HG03442 (cell line): ENCODE measurements at regions not wholly inside any gene's neighbourhood (a gene's known extent, or its start where the extent isn't known, plus 50 kb on each side); places are given as distances from the start of the nearest gene placed in this dataset.
"Not testable (repeated sequence)": the region's sequence is repeated elsewhere in the genome, so short reads cannot be mapped to it uniquely, and the experiment has no call there.

Experiments
- ATAC-seq: cut with Tn5 transposase; IDR thresholded peaks from one replicate; pipeline ENCODE4 v1.9.1; 2021; ENCODE audit warnings: mild to moderate bottlenecking, moderate library complexity; ENCODE audit not compliant: unreplicated experiment

DNA sequence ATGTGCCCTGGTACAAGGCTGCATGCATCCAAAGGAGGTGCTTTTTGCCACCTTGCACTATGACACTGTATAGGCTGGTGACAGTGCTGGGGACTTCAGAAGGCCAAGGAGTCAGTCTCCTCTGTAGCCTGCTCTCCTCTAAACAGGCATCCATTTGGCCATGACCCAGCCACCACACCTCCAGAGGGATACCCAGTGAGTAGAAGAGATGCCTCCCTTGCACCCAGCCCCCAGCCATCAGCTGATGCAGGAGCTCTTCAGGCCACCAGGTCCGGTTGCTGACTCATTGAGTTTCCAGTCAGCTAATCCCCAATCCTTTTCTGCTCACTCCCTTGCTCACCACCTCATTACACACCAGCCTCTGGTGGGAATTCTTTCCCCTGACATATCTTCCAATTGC is 99.8 kb downstream of the PJA1 start:
- ATAC-seq, result no peak

- ATAC-seq, result no peak
Observed at GRCh38 chrX:69063486-69063885, 101.8 kb downstream of the PJA1 start.

DNA sequence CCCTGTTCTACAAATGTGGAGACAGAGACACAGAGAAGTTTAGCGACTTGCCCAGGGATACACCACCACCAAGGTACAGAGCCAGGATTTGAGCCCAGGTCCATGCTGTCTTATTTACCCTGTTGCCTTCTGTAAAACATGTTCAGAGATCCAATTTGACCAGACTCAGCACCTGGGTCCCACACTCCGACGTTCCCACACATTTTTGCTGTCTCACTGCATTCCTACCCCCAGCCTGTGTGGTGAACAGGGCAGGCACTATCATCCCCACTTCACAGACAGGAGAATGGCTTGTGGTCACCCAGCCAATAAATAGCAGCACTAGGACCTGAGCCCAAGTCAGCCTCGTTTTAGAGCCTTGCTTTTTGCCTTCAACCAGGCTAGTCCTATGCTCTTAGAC is 102.8 kb downstream of the PJA1 start:
- ATAC-seq, result no peak

GRCh38 chrX:69060631-69061408 is 104.4 kb downstream of the PJA1 start:
- ATAC-seq, result no peak

GRCh38 chrX:69055193-69055592 is 110.1 kb downstream of the PJA1 start:
- ATAC-seq, result no peak

- ATAC-seq, result not testable (repeated sequence)
Observed at GRCh38 chrX:69054497-69054896, 110.8 kb downstream of the PJA1 start.

- ATAC-seq, result peak; percentile 59
Observed at GRCh38 chrX:69051901-69052300, 113.4 kb downstream of the PJA1 start.

DNA sequence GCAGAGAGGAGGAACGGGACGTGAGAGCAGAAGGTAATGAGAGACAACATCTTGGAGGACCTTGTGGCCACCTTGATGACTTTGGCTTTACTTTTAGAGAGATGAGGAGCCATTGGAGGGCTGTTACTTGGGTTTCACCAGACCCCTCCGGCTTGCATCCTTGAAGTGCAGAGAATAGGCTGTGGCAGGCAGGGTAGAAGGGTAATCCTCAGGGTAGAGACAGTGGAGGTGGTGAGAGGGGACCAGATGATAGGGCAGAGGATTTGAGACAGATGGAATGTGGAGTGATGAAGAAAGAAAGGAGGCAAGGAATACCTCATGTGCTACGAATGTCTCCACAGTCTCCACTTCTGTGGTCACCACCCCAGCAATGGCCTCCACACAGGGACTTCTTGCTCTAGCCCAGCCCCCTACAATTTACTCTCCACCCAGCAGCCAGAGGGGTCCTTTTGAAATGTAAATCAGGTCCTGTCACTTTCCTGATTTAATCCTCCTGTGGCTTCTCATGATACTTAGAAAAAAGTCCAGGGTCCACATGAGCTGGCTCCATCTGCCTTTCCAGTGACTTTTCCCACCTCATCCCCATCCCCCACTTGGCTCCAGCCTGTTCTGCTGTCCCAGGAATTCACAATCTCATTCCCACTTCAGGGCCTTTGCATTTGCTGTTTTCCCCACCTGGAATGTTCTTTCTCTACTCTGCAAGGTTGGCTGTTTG is 115.0 kb downstream of the PJA1 start:
- ATAC-seq, result no peak

DNA sequence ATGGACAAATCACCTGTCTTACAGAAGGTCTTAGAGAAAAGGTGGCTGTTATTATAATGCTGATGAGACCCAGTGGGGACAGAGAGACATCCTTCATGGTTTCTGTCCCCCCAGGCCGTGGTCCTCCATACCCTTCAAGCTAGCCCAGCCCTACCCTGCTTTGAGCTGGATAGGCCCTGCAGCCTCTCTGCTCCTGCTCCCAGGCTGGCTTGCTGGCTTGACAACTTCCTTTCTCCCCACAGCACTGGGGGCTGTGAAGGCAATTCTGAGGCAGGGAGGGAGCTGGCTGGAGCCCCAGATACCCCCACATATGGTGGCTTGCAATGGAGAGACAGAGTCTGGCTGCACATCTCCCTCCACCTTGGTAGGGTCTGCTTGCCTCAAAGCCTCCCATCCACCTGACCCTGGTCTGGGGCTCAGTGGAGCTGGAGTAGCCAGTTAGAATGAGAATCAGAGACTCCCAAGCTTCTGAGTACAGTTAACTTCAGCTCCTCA is 118.2 kb downstream of the PJA1 start:
- no peak for ATAC-seq

DNA sequence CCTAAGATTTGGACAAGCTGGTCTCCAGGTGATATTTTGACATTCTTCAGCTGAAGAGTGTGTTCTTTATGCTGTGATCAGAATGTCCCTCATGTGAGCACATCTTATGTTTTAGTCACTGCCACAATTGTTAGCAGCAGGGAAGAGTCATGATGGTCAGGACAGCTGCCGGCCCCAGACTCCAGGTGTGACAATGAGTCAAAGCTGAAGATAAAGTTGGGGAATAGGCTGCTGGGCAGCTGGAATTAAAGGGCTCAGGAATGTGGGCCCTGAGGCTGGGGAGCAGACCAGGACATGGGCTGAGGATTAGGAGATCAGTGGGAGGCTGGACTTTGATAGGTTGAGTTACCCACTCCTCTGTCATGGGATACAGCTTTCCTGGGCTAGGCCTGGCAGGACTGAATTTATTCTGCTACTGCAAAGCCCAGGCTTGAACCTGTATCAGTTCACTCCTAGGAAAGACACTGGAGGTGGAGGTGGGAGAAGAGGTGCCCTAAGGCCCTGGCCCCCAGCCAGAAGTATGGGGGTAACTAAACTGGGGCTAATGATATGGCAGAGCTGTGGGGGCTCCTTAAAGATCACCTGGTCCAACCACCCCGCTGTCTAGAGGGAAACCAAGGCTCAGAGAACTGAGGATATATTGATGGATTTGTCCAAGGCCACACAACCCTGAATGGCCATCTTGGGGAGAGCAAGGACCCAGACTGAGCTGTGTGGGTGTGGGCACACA is 119.5 kb downstream of the PJA1 start:
- ATAC-seq, result no peak

GRCh38 chrX:69038816-69039215 is 126.4 kb downstream of the PJA1 start:
- no peak for ATAC-seq

GRCh38 chrX:69038188-69038587 is 127.1 kb downstream of the PJA1 start:
- ATAC-seq, result no peak

GRCh38 chrX:69037786-69038185 is 127.5 kb downstream of the PJA1 start:
- ATAC-seq, result no peak

DNA sequence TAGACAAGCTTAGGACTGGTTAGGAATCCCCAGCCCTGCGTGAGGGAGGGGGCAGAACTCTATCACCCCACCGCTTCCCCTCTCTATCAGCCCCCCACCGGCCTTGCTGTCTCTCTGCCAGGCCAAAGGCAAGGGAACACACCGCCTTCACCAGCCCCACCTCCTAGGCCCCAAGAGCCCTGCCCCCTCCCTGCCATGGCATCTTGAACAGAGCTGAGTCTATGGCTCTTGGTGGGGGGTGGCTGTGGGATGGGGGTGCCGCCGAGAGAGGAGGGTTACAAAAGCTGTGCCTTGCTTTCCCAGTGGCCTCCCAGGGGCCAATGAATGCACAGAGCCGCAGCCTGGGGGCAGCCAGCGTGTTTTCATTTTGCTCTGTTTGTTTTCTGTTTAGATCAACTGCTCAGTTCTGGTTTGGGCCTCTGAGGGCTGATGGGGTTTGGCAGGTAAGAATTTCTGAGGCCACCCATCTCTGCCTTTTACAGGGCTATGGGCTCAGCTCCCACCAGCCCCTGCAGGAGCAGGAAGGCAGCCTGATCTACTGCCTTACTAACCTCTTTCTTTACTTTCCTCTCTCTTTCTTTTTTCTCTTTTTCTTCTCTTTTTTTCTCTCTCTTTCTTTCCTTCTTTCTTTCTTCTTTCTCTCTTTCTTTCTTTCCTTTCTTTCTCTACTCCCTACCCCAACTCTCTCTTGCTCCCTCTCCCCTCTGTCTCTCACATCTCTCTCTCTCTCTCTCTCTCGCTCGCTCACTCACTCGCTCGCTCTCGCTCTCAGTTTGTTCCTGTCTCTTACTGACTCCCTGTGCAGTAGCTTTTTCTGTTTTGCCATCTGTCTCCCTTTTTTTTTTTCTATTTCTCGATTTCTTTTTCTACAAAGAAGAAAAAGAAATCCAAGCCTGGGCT is 128.3 kb downstream of the PJA1 start:
- no peak for ATAC-seq

DNA sequence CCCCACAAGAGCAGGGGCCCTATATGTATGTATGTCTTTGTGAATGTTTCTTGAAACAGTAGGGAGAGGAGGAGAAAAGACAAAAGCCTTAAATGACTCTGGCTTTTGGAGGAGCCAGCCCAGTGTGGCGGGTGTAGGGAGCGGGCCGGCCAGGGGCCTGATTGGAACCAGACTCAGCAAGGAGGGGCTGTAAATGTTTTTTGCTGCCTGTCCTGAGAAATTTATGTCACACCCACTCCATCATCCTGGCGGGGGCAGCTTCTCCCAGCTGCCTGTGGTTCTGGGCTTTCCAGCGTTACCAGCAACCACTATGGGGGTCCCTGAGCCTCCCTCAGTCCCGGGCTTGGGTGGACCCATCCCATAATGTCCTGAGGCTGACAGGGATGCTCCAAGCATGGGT is 130.8 kb downstream of the PJA1 start:
- no peak for ATAC-seq

DNA sequence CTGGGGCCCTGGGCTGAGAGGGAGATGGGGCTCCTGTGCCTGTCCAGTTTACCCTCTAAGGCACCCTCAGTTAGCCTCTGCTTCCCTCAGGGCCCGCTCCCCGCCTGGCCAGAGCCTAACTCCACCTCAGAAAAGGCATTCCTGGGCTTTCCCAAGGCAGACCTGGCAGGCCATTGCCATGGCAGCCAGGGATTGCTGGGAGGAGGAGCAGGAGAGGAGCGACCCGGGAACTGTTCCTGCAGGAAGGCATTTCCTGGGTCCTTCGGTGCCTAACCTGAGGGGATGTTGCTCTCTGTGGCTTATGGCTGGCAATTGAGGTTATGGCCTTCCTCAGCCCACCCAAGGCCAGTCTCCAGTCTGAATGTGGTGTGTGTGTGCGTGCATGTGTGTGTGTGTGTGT is 131.3 kb downstream of the PJA1 start:
- no peak for ATAC-seq

- ATAC-seq, result no peak
Observed at GRCh38 chrX:69032601-69033000, 132.7 kb downstream of the PJA1 start.

DNA sequence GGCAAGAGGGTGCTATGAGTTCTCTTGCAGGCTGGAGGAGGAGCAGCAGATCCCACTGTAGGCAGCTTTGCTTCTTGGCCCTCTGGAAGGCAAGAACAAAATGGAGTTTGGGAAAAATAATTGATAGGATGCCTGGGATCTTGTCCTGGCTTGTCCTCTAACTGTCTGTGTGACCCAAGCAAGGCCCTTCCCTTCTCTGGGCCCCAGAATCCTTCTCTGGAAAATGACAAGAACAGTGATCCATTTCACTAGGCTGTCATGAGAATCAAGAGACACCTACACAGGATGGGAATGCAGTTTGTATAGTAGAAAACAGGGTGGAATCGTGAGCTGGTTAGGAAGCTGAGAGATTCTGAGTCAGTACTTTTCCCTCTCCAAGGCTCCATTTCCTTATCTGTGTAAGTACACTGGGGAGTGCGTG is 133.3 kb downstream of the PJA1 start:
- ATAC-seq, result no peak

DNA sequence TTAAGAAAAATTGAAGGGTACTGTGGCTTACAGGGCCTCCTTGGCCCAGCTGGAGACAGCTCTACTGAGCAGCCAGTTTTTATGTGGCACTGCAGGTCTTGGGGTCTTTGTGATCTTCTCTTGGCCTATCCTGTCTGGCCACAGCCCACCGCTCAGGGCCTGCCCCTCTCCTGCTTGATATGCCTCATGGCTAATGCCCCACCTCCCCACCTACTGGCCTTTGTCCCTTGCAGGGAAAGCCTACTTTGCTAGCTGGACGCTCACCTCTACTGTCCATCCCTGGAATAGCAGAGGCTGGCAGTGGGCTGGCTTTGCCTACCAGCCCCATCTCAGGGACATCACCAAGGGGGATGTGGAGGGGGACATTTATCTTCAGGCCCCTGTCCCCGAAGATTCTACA is 134.1 kb downstream of the PJA1 start:
- ATAC-seq, result no peak

DNA sequence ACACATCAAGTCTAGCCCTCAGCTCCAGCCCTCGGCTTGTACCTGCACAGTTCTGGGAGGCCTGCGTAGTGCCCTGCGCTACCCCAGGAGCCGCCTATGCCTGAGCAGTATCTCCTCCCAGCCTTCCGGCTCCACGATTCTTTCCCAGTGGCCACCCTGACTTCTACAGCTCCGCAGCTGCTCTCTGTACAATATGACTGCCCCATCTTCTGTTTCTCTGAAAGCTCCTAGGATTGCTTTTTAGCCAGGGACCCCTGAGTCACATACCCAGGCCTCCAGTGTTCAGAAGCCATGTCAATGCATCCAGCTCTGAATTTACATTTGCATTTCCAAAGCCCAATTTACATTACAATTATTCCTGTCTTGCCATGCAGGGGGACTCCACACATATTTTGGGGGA is 135.5 kb downstream of the PJA1 start:
- ATAC-seq, result no peak

- no peak for ATAC-seq
Observed at GRCh38 chrX:69028761-69029120, 136.5 kb downstream of the PJA1 start.
